ENCODE measurements at regions not wholly inside any gene's neighbourhood (a gene's known extent, or its start where the extent isn't known, plus 50 kb on each side); places are given as distances from the start of the nearest gene placed in this dataset.
"Not testable (repeated sequence)": the region's sequence is repeated elsewhere in the genome, so short reads cannot be mapped to it uniquely, and the experiment has no call there.

DNA sequence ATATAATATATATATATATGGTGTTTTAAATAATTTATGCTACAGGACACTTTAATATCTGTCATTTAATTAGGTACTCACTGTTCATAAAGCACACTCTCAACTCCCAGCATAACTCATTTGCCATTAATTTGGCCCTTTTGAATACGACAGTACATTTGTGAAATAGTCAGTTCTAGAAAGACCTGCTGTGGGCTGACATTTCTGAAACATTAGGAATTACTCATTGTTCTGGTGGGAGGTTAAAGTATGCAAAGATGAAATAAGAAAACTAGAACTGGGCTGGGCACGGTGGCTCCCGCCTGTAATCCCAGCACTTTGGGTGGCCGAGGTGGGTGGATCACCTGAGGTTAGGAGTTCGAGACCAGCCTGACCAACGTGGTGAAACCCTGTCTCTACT is 497.5 kb downstream of the UTRN start:
- Histone ChIP-seq H3K27me3 (ENCODE audit: low read depth, low read length) (no peaks in the 10 kb centered on the region), H3K27ac (ENCODE audit: low read length) (no peak overlapping the region), H3K36me3 (ENCODE audit: control insufficient read depth in 1 of 2, insufficient read depth in 2 of 2, low read length in 2 of 2) (peaks cover 0 to 4% of the 10 kb centered on the region in 2 donors), H3K4me3 (ENCODE audit: low read depth in 1 of 2, low read length in 2 of 2) (no peak overlapping the region), H3K9me3 (ENCODE audit: control insufficient read depth in 1 of 2, low read length in 2 of 2) (no peaks in the 10 kb centered on the region), H3K4me1 (ENCODE audit: control insufficient read depth in 1 of 2, insufficient read depth in 2 of 2, low read length in 2 of 2) (no peaks in the 10 kb centered on the region)

DNA sequence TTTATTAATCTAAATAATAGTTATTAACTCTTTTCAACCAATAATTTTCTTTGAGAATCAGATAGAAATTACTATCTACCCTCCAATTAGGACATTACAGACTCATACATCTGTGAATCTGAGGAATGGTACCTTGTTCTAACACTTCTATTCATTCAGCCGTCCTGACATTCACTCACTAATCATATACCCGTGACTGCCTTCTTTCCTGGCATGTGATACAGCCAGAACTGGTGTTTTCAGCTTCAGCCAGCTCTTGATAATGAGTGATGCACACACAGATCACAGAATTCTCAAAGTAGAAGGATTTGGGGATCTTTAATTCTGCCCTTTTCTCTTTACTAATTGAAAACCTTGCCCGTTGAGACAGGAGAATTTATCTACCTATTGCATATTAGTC is 499.9 kb downstream of the UTRN start:
- H3K36me3 ChIP-seq (ENCODE audit: control insufficient read depth in 1 of 2, insufficient read depth in 2 of 2, low read length in 2 of 2), result peaks cover 0 to 7% of the 10 kb centered on the region in 2 donors
- no peaks in the 10 kb centered on the region for H3K4me1 ChIP-seq (ENCODE audit: control insufficient read depth in 1 of 2, insufficient read depth in 2 of 2, low read length in 2 of 2)
- no peaks in the 10 kb centered on the region for H3K9me3 ChIP-seq (ENCODE audit: control insufficient read depth in 1 of 2, low read length in 2 of 2)

DNA sequence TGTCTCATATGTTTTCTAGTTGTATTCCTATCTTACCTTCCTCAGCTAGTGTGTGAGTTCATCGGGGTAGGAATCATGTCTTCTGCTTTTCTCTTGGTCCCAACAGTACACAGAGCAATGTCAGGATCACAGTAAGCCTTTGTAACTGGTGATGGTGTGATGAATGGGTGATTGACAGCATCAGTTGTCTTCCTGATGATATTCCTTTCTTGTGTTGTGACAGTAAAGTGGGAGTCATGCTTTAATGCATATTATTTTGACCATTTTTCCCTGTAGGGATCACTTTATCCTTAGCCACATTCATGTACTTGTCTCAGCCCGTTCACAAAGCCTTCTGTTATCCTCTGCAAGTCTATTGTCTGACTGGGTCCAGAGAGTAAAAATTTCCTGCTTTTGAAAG is 501.7 kb downstream of the UTRN start:
- no peak overlapping the region for H3K27ac ChIP-seq (ENCODE audit: low read length)
- H3K36me3 ChIP-seq (ENCODE audit: control insufficient read depth in 1 of 2, insufficient read depth in 2 of 2, low read length in 2 of 2), result peaks cover 0 to 12% of the 10 kb centered on the region in 2 donors
- no peaks in the 10 kb centered on the region for H3K27me3 ChIP-seq (ENCODE audit: low read depth, low read length)
- H3K9me3 ChIP-seq (ENCODE audit: control insufficient read depth in 1 of 2, low read length in 2 of 2), result no peaks in the 10 kb centered on the region
- no peaks in the 10 kb centered on the region for H3K4me1 ChIP-seq (ENCODE audit: control insufficient read depth in 1 of 2, insufficient read depth in 2 of 2, low read length in 2 of 2)
- H3K4me3 ChIP-seq (ENCODE audit: low read depth in 1 of 2, low read length in 2 of 2), result no peak overlapping the region

More for the DNA sequence above, 499.9 kb downstream of the UTRN start:
- Histone ChIP-seq H3K4me3 (ENCODE audit: low read depth in 1 of 2, low read length in 2 of 2) (no peak overlapping the region), H3K27me3 (ENCODE audit: low read depth, low read length) (no peaks in the 10 kb centered on the region), H3K27ac (ENCODE audit: low read length) (no peak overlapping the region)

DNA sequence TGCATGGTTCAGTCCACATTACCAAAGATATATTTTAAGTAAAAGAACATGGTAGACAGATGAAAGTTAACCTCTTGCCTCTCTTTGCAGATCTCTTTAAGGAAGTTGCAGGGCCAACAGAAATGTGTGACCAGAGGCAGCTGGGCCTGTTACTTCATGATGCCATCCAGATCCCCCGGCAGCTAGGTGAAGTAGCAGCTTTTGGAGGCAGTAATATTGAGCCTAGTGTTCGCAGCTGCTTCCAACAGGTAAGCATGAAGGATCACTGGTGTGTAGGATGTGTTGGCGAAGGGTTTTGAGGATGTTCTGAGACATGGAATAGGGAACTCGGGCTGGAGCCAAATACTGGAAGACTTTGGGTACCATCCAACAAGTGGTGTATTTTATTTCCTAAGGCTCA is 508.6 kb downstream of the UTRN start:
- peaks cover 20 to 27% of the 10 kb centered on the region in 2 donors for H3K36me3 ChIP-seq (ENCODE audit: control insufficient read depth in 1 of 2, insufficient read depth in 2 of 2, low read length in 2 of 2)

DNA sequence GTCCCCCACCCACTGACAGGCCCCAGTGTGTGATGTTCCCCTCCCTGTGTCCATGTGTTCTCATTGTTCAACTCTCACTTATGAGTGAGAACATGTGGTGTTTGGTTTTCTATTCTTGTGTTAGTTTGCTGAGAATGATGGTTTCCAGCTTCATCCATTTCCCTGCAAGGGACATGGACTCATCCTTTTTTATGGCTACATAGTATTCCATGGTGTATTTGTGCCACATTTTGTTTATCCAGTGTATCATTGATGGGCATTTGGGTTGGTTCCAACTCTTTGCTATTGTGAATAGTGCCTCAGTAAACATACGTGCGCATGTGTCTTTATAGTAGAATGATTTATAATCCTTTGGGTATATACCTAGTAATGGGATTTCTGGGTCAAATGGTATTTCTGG is 509.9 kb downstream of the UTRN start:
- not testable (repeated sequence) for H3K9me3 ChIP-seq (ENCODE audit: control insufficient read depth in 1 of 2, low read length in 2 of 2); H3K27ac ChIP-seq (ENCODE audit: low read length); H3K4me1 ChIP-seq (ENCODE audit: control insufficient read depth in 1 of 2, insufficient read depth in 2 of 2, low read length in 2 of 2); H3K27me3 ChIP-seq (ENCODE audit: low read depth, low read length); H3K4me3 ChIP-seq (ENCODE audit: low read depth in 1 of 2, low read length in 2 of 2)
- H3K36me3 ChIP-seq (ENCODE audit: control insufficient read depth in 1 of 2, insufficient read depth in 2 of 2, low read length in 2 of 2), result peaks cover 20 to 30% of the 10 kb centered on the region in 2 donors

More for the DNA sequence above, 508.6 kb downstream of the UTRN start:
- no peak overlapping the region for H3K27ac ChIP-seq (ENCODE audit: low read length)
- no peak overlapping the region for H3K4me3 ChIP-seq (ENCODE audit: low read depth in 1 of 2, low read length in 2 of 2)
- H3K27me3 ChIP-seq (ENCODE audit: low read depth, low read length), result no peaks in the 10 kb centered on the region
- H3K9me3 ChIP-seq (ENCODE audit: control insufficient read depth in 1 of 2, low read length in 2 of 2), result no peaks in the 10 kb centered on the region
- H3K4me1 ChIP-seq (ENCODE audit: control insufficient read depth in 1 of 2, insufficient read depth in 2 of 2, low read length in 2 of 2), result no peaks in the 10 kb centered on the region

DNA sequence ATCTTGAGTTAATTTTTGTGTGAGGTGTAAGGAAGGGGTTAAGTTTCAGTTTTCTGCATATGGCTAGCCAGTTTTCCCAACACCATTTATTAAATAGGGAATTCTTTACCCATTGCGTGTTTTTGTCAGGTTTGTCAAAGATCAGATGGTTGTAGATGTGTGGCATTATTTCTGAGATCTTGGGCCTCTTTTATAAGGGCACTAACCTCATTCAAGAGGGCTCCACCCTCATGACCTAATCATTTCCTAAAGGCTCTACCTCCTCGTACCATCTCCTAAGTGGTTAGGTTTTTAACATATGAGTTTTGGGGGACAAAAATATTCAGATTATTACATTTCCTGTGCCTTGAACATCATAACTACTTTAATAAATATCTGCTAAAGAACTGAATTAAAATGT is 510.9 kb downstream of the UTRN start:
- H3K27me3 ChIP-seq (ENCODE audit: low read depth, low read length), result no peaks in the 10 kb centered on the region
- H3K27ac ChIP-seq (ENCODE audit: low read length), result no peak overlapping the region
- H3K9me3 ChIP-seq (ENCODE audit: control insufficient read depth in 1 of 2, low read length in 2 of 2), result no peaks in the 10 kb centered on the region
- H3K4me3 ChIP-seq (ENCODE audit: low read depth in 1 of 2, low read length in 2 of 2), result no peak overlapping the region
- peaks cover 20 to 25% of the 10 kb centered on the region in 2 donors for H3K36me3 ChIP-seq (ENCODE audit: control insufficient read depth in 1 of 2, insufficient read depth in 2 of 2, low read length in 2 of 2)
- no peaks in the 10 kb centered on the region for H3K4me1 ChIP-seq (ENCODE audit: control insufficient read depth in 1 of 2, insufficient read depth in 2 of 2, low read length in 2 of 2)

DNA sequence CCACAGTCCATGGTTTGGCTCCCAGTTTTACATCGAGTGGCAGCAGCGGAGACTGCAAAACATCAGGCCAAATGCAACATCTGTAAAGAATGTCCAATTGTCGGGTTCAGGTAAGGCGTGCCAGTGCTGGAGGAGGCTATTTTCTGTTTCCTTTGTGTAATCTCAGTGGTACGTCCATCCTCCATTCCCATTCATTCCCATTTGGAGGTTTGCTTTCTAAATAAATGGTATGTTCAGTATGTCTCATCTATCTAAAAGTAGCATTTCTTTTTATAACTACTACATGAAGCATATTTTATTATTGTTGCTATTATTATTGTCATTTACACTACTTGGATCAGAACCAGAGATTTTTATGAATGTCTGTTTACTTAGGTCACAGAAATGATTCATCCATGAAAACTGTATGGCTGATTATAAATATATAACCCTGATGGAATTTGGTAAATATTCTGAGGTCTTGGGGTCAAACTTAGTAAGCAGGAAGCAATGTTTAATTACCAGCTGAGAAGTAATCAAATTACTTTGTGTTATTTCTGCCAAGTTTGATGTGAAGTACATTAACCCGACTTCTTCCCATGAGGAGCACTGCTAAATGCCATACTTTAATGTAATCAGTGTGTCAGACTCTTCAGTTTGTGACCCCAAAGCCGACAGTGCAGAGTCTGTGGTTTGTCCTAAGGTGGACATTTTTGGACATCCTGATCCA is 512.9 kb downstream of the UTRN start:
- no peaks in the 10 kb centered on the region for H3K9me3 ChIP-seq (ENCODE audit: control insufficient read depth in 1 of 2, low read length in 2 of 2)
- H3K4me1 ChIP-seq (ENCODE audit: control insufficient read depth in 1 of 2, insufficient read depth in 2 of 2, low read length in 2 of 2), result no peaks in the 10 kb centered on the region
- H3K36me3 ChIP-seq (ENCODE audit: control insufficient read depth in 1 of 2, insufficient read depth in 2 of 2, low read length in 2 of 2), result peaks cover 23 to 25% of the 10 kb centered on the region in 2 donors
- H3K27ac ChIP-seq (ENCODE audit: low read length), result no peak overlapping the region
- no peak overlapping the region for H3K4me3 ChIP-seq (ENCODE audit: low read depth in 1 of 2, low read length in 2 of 2)
- no peaks in the 10 kb centered on the region for H3K27me3 ChIP-seq (ENCODE audit: low read depth, low read length)

DNA sequence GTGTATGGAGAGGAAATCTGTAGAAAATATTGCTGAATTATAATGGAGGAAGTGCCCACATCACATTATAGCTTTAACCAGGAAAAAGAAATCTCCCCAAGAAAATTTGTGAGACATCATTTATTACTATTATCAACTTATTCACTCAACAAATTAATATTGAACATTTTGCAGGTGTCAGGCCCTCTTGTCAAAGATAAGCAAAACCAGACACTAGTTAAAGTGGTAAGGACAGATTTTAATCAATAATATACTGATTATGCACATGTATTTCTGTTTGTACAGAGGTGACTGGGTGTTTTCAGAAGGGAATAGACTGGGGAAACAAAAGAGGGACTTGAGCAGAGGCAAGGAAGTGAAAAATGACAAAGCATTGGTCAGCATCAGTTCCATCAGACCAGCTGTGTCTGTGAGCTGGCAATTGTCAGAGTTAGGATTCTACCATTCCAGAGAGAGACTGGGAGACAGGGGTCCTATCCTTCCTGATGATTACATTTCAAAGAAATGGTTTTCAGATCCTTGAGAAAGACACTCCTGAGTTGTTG is 519.2 kb downstream of the UTRN start:
- H3K4me3 ChIP-seq (ENCODE audit: low read depth in 1 of 2, low read length in 2 of 2), result no peak overlapping the region
- no peaks in the 10 kb centered on the region for H3K9me3 ChIP-seq (ENCODE audit: control insufficient read depth in 1 of 2, low read length in 2 of 2)
- H3K27ac ChIP-seq (ENCODE audit: low read length), result no peak overlapping the region
- no peaks in the 10 kb centered on the region for H3K27me3 ChIP-seq (ENCODE audit: low read depth, low read length)
- H3K36me3 ChIP-seq (ENCODE audit: control insufficient read depth in 1 of 2, insufficient read depth in 2 of 2, low read length in 2 of 2), result peaks cover 3 to 9% of the 10 kb centered on the region in 2 donors
- H3K4me1 ChIP-seq (ENCODE audit: control insufficient read depth in 1 of 2, insufficient read depth in 2 of 2, low read length in 2 of 2), result no peaks in the 10 kb centered on the region

DNA sequence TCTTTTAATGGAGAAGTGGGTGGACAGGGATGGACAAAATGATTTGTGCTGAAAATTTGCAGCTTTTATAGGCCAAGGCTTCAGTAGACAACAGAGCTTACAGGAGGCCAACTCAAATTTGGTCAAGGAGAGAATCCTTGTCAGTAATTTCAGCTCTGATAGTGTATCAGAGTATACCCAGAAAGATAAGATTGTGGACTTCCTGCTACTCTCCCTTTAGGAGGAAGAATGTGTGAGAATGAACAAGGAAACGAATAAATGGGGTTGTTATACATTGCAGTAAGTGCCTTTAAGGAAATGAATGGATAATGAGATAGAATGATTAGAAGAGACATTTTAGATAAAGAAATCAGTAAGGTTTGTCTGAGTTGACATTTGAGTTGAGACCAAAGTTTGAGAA is 519.9 kb downstream of the UTRN start:
- H3K4me1 ChIP-seq (ENCODE audit: control insufficient read depth in 1 of 2, insufficient read depth in 2 of 2, low read length in 2 of 2), result no peaks in the 10 kb centered on the region
- no peak overlapping the region for H3K27ac ChIP-seq (ENCODE audit: low read length)
- no peaks in the 10 kb centered on the region for H3K9me3 ChIP-seq (ENCODE audit: control insufficient read depth in 1 of 2, low read length in 2 of 2)
- no peak overlapping the region for H3K4me3 ChIP-seq (ENCODE audit: low read depth in 1 of 2, low read length in 2 of 2)
- peaks cover 3 to 7% of the 10 kb centered on the region in 2 donors for H3K36me3 ChIP-seq (ENCODE audit: control insufficient read depth in 1 of 2, insufficient read depth in 2 of 2, low read length in 2 of 2)
- no peaks in the 10 kb centered on the region for H3K27me3 ChIP-seq (ENCODE audit: low read depth, low read length)

DNA sequence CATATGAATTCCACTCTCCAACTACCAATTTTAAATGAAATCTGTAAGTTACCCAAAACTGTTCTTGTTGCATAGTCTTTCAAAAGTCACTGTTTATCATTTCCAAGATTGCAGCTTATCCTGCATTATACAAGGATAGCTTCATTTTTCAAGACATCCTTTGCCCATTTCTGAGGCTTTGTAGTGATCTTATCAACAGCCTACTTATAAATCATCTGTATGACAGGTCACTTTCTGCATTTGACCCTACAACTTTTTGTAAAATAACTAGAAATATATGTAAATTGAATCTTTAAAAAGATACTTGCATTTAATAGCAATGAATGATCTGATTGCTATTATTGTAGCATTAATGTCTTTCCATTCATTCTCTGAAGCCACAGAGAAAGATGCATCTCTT is 521.1 kb downstream of the UTRN start:
- peaks cover 3 to 7% of the 10 kb centered on the region in 2 donors for H3K36me3 ChIP-seq (ENCODE audit: control insufficient read depth in 1 of 2, insufficient read depth in 2 of 2, low read length in 2 of 2)

DNA sequence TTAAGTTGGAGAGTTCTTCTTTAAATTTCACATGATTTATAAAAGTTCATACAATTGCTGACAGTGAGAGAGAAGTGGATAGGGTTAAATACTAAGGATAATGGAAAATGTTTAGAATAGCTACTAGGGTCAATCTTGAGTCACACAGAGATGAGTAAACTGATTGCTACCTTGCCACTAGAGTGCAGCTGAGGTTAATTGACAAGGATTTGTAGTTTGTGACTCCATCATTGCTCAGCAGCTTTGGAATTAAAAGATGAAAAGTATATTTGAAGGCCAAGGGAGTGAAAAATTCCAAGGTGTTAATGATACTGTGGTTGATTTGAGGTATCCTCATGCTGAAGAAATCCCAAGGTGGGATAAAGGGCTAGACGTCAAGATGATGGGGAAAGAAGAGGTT is 524.0 kb downstream of the UTRN start:
- Histone ChIP-seq H3K36me3 (ENCODE audit: control insufficient read depth in 1 of 2, insufficient read depth in 2 of 2, low read length in 2 of 2) (peaks cover 5 to 15% of the 10 kb centered on the region in 2 donors), H3K4me3 (ENCODE audit: low read depth in 1 of 2, low read length in 2 of 2) (no peak overlapping the region)

More for the DNA sequence above, 521.1 kb downstream of the UTRN start:
- H3K4me1 ChIP-seq (ENCODE audit: control insufficient read depth in 1 of 2, insufficient read depth in 2 of 2, low read length in 2 of 2), result no peaks in the 10 kb centered on the region
- H3K4me3 ChIP-seq (ENCODE audit: low read depth in 1 of 2, low read length in 2 of 2), result no peak overlapping the region
- H3K27ac ChIP-seq (ENCODE audit: low read length), result no peak overlapping the region
- no peaks in the 10 kb centered on the region for H3K9me3 ChIP-seq (ENCODE audit: control insufficient read depth in 1 of 2, low read length in 2 of 2)
- H3K27me3 ChIP-seq (ENCODE audit: low read depth, low read length), result no peaks in the 10 kb centered on the region

DNA sequence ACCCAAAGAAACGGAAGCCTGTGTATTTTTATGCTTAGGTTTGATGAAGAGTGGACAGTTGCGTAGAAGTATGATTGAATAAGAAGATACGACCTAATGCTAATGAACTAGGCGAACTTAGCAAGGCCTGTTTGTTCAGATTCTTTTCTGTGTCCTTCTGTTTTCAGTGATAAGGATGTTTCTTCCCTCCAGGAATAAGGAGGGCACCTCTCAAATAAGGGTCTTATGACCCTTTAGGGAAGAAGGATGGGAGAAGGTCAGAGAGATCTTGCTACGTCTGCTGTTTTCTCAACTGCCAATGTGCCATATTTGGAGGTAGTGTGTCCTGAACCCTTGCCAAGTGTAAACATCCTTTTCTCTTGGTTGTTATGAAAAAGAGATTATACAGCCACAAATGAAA is 524.8 kb downstream of the UTRN start:
- H3K4me1 ChIP-seq (ENCODE audit: control insufficient read depth in 1 of 2, insufficient read depth in 2 of 2, low read length in 2 of 2), result no peaks in the 10 kb centered on the region
- H3K4me3 ChIP-seq (ENCODE audit: low read depth in 1 of 2, low read length in 2 of 2), result no peak overlapping the region
- peaks cover 5 to 9% of the 10 kb centered on the region in 2 donors for H3K36me3 ChIP-seq (ENCODE audit: control insufficient read depth in 1 of 2, insufficient read depth in 2 of 2, low read length in 2 of 2)
- H3K27ac ChIP-seq (ENCODE audit: low read length), result no peak overlapping the region
- H3K27me3 ChIP-seq (ENCODE audit: low read depth, low read length), result no peaks in the 10 kb centered on the region
- H3K9me3 ChIP-seq (ENCODE audit: control insufficient read depth in 1 of 2, low read length in 2 of 2), result no peaks in the 10 kb centered on the region

More for the DNA sequence above, 524.0 kb downstream of the UTRN start:
- H3K4me1 ChIP-seq (ENCODE audit: control insufficient read depth in 1 of 2, insufficient read depth in 2 of 2, low read length in 2 of 2), result no peaks in the 10 kb centered on the region
- H3K27ac ChIP-seq (ENCODE audit: low read length), result no peak overlapping the region
- no peaks in the 10 kb centered on the region for H3K27me3 ChIP-seq (ENCODE audit: low read depth, low read length)
- H3K9me3 ChIP-seq (ENCODE audit: control insufficient read depth in 1 of 2, low read length in 2 of 2), result no peaks in the 10 kb centered on the region

Data from muscle layer of duodenum (tissue), 2 donors.